Colonic mucosa (tissue), 4 donors: ENCODE measurements at regions not wholly inside any gene's neighbourhood (a gene's known extent, or its start where the extent isn't known, plus 50 kb on each side); places are given as distances from the start of the nearest gene placed in this dataset. TPM values are rescaled to one million over a fixed set of nuclear protein-coding genes. Genes with fewer than 3 reads are reported as not detected.

Source experiments
- DNase-seq: peaks from one replicate; pipeline ENCODE4 v3.0.0-alpha.2; 2020
- H3K27ac ChIP-seq: fragments of 200-600 bp; one replicate; pipeline ENCODE4 v1.8.0; 2021
- H3K27me3 ChIP-seq: fragments of 200-600 bp; one replicate; pipeline ENCODE4 v1.8.0; 2021
- H3K36me3 ChIP-seq: fragments of 200-600 bp; one replicate; pipeline ENCODE4 v1.8.0; 2021
- H3K4me1 ChIP-seq: fragments of 200-600 bp; one replicate; pipeline ENCODE4 v1.8.0; 2021; ENCODE audit warnings: mild to moderate bottlenecking
- H3K4me3 ChIP-seq: fragments of 200-600 bp; one replicate; pipeline ENCODE4 v1.8.0; 2021
- H3K9ac ChIP-seq, 2 donors: one replicate each; pipeline ENCODE4 v1.7.0; 2013; ENCODE audit warnings: control low read depth in 2 of 2, low read depth in 2 of 2, low read length in 2 of 2
- H3K9me3 ChIP-seq: fragments of 200-600 bp; one replicate; pipeline ENCODE4 v1.8.0; 2021
- CTCF ChIP-seq: fragments of 200-600 bp; IDR thresholded peaks from one replicate; pipeline ENCODE4 v1.8.0; 2022; ENCODE audit warnings: antibody characterized with exemption, mild to moderate bottlenecking
- intact Hi-C: fragments of 100-400 bp; cut with DNase I; formaldehyde crosslinking; loops from one replicate; pipeline ENCODE4 v1.14.1; 2022
- microRNA-seq: library from miRNA; unstranded; fragments of <30 nt; microRNA quantifications from one replicate; pipeline ENCODE4, GENCODE V29; 2019
- donor health status: healthy.
- donor health status: DM: no; HTN: no; CAD: no.
- donor health status: DM: no; HTN: no; CAD: no.

- no peaks in the 10 kb centered on the region for H3K4me1 ChIP-seq
- DNase-seq = no peak
Measured at GRCh38 chr21:20943561-20943997, 54.6 kb upstream of the NCAM2 start.

GRCh38 chr21:20944139-20944538 is 54.1 kb upstream of the NCAM2 start:
- no peak for DNase-seq
- Histone ChIP-seq H3K27ac (no peak overlapping the region), H3K9me3 (no peaks in the 10 kb centered on the region), H3K36me3 (no peaks in the 10 kb centered on the region), H3K27me3 (no peaks in the 10 kb centered on the region), H3K4me3 (no peak overlapping the region), H3K9ac (no peak overlapping the region), H3K4me1 (no peaks in the 10 kb centered on the region)
- intact Hi-C loops = no loop called here
- TF ChIP-seq CTCF = no peak

More at GRCh38 chr21:20943561-20943997, 54.6 kb upstream of the NCAM2 start:
- no peak for TF ChIP-seq CTCF
- Histone ChIP-seq H3K36me3 (no peaks in the 10 kb centered on the region), H3K9ac (no peak overlapping the region), H3K27me3 (no peaks in the 10 kb centered on the region), H3K27ac (no peak overlapping the region), H3K9me3 (no peaks in the 10 kb centered on the region), H3K4me3 (no peak overlapping the region)
- intact Hi-C loops = no loop called here

GRCh38 chr21:20946701-20947100 is 51.5 kb upstream of the NCAM2 start:
- DNase-seq = no peak
- Histone ChIP-seq H3K36me3 (no peaks in the 10 kb centered on the region), H3K9ac (no peak overlapping the region), H3K27me3 (no peaks in the 10 kb centered on the region), H3K27ac (no peak overlapping the region), H3K4me3 (no peak overlapping the region), H3K4me1 (no peaks in the 10 kb centered on the region), H3K9me3 (no peaks in the 10 kb centered on the region)
- intact Hi-C loops = no loop called here
- TF ChIP-seq CTCF = no peak

Small RNA genes in the stretch of these regions (microRNA-seq; reads per million reads assigned to microRNA genes)
- gene MIR548X = not detected
